ENCODE measurements at regions not wholly inside any gene's neighbourhood (a gene's known extent, or its start where the extent isn't known, plus 50 kb on each side); places are given as distances from the start of the nearest gene placed in this dataset.

DNA sequence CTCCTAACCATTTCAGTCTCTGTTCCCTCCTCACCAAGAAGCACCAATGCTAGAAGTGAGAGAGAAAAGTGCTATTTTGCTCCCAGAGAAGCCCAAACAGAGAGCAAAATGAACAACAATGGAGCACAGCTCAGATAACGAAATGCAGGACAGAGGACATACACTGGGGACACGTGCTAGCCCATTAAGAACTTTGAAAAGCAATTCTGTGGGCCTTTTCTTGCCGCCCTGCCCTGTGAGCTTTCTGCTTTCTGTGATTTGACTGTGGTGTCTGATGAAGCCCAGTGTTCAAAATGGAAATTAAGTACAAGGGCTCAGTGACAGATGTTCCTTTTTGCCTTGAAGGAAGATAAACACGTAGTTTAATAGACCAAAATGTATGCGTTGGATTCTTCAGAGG lies 130.8 kb downstream of the S1PR1 start:
- ChIA-PET POLR2A (no interaction called here), CTCF (ENCODE audit: low intra/inter-chr PET ratio, low total read pairs) (no interaction called here)
- Histone ChIP-seq H3K79me2 (ENCODE audit: insufficient read depth, low read length) (no peaks in the 10 kb centered on the region), H3K36me3 (replicated peaks in 1 of 2; ENCODE audit: control insufficient read depth in 1 of 2, insufficient read depth in 2 of 2, low read length in 2 of 2) (no peaks in the 10 kb centered on the region), H3K27ac (ENCODE audit: extremely low read length, insufficient read depth, low read length) (no peak overlapping the region), H3K9me3 (ENCODE audit: low read length) (no peaks in the 10 kb centered on the region), H3K27me3 (ENCODE audit: control insufficient read depth in 1 of 2, insufficient read depth in 2 of 2, low read length in 2 of 2) (no peaks in the 10 kb centered on the region), H4K20me1 (ENCODE audit: insufficient read depth, low read length) (no peaks in the 10 kb centered on the region), H3K4me3 (replicated peaks in 1 of 3; ENCODE audit: insufficient read depth in 1 of 3, low read depth in 2 of 3, low read length in 3 of 3) (no peak overlapping the region), H3K9ac (ENCODE audit: insufficient read depth, low read depth, low read length) (no peak overlapping the region), H2AFZ (ENCODE audit: low read length) (no peak overlapping the region), H3K4me1 (ENCODE audit: insufficient read depth, low read length) (no peaks in the 10 kb centered on the region), H3K4me2 (ENCODE audit: low read depth, low read length) (no peak overlapping the region)
- intact Hi-C loops (cut with micrococcal nuclease; ENCODE audit: unreplicated experiment) (no loop called here), in situ Hi-C loops (cut with HindIII; ENCODE audit: extremely low pct_ligation_motif_present, low pct_unique_long_range_greater_than_20kb) (no loop called here)
- FAIRE-seq, result no peak
- BruUV-seq (replicated peaks), result no TSS peak
- DNase-seq (ENCODE audit: low spot score), result no peak
- no peak for ATAC-seq
- TF ChIP-seq ZBTB38 (CRISPR knock-in tag; IDR thresholded peaks at IDR 0.05) (no peak), ARHGAP35 (CRISPR knock-in tag; IDR thresholded peaks at IDR 0.05; ENCODE audit: borderline replicate concordance) (no peak), MIXL1 (CRISPR knock-in tag; IDR thresholded peaks at IDR 0.05) (no peak), CHCHD3 (CRISPR knock-in tag; IDR thresholded peaks at IDR 0.05) (no peak), ZNF235 (CRISPR knock-in tag; IDR thresholded peaks at IDR 0.05; ENCODE audit: borderline replicate concordance) (no peak), ZNF883 (CRISPR knock-in tag; IDR thresholded peaks at IDR 0.05; ENCODE audit: not compliant biosample characterization) (no peak), NCOA5 (CRISPR knock-in tag; IDR thresholded peaks at IDR 0.05) (no peak), ZNF772 (CRISPR knock-in tag; IDR thresholded peaks at IDR 0.05) (no peak), MBNL3 (CRISPR knock-in tag; conservative IDR thresholded peaks at IDR 0.05) (no peak), HNRNPUL1 (IDR thresholded peaks at IDR 0.05; ENCODE audit: low read depth, low read length) (no peak), SALL2 (CRISPR knock-in tag; IDR thresholded peaks at IDR 0.05) (no peak), ZNF441 (CRISPR knock-in tag; IDR thresholded peaks at IDR 0.05; ENCODE audit: borderline replicate concordance) (no peak), SMAD1 (CRISPR knock-in tag; IDR thresholded peaks at IDR 0.05; ENCODE audit: borderline replicate concordance, low read depth) (no peak), SMARCC2 (IDR thresholded peaks at IDR 0.05) (no peak), KDM2A (CRISPR knock-in tag; IDR thresholded peaks at IDR 0.05; ENCODE audit: borderline replicate concordance, low read depth) (no peak), PHF20 (CRISPR knock-in tag; IDR thresholded peaks at IDR 0.05) (no peak), ZNF562 (CRISPR knock-in tag; IDR thresholded peaks at IDR 0.05; ENCODE audit: borderline replicate concordance) (no peak)
- 23% methylated on average over 5 of the region's 5 CpGs for WGBS (ENCODE audit: low lambda C conversion rate)

Data from HepG2 (cell line).